Ectodermal cell (in vitro differentiated cells): ENCODE measurements at regions not wholly inside any gene's neighbourhood (a gene's known extent, or its start where the extent isn't known, plus 50 kb on each side); places are given as distances from the start of the nearest gene placed in this dataset.

Experiments
- H3K27ac ChIP-seq: 2 replicates; pipeline ENCODE4 v1.7.0; 2013; ENCODE audit warnings: mild to moderate bottlenecking, low read depth, low read length; ENCODE audit not compliant: insufficient read depth, poor library complexity, severe bottlenecking
- H3K27me3 ChIP-seq: 2 replicates; pipeline ENCODE4 v1.7.0; 2013; ENCODE audit warnings: mild to moderate bottlenecking, low read length; ENCODE audit not compliant: insufficient read depth, control insufficient read depth, poor library complexity, severe bottlenecking
- H3K36me3 ChIP-seq: one replicate; pipeline ENCODE4 v1.7.0; 2013; ENCODE audit warnings: low read length; ENCODE audit not compliant: control insufficient read depth, insufficient read depth
- H3K4me1 ChIP-seq: one replicate; pipeline ENCODE4 v1.7.0; 2013; ENCODE audit warnings: low read length; ENCODE audit not compliant: control insufficient read depth, insufficient read depth
- H3K4me3 ChIP-seq: 2 replicates; pipeline ENCODE4 v1.7.0; 2013; ENCODE audit warnings: low read depth, low read length, control low read depth; ENCODE audit not compliant: insufficient read depth
- H3K9me3 ChIP-seq: 2 replicates; pipeline ENCODE4 v1.7.0; 2013; ENCODE audit warnings: mild to moderate bottlenecking, low read length, moderate library complexity; ENCODE audit not compliant: control insufficient read depth
- WGBS, 2 experiments: methylation state at CpG; one replicate each; pipeline ENCODE4 v1.1.7; 2013; ENCODE audit warnings: missing lambda C conversion rate in 2 of 2; 5-methylcytosine and 5-hydroxymethylcytosine counted together

GRCh38 chr1:216805953-216806352 lies 82.7 kb upstream of the ESRRG start:
- 93 to 100% methylated on average over 1 of the region's 1 CpG for WGBS, 2 experiments
- no peak overlapping the region for H3K4me3 ChIP-seq
- no peak overlapping the region for H3K27ac ChIP-seq
- H3K36me3 ChIP-seq: no peaks in the 10 kb centered on the region
- no peaks in the 10 kb centered on the region for H3K9me3 ChIP-seq
- H3K27me3 ChIP-seq: no peaks in the 10 kb centered on the region
- H3K4me1 ChIP-seq: no peaks in the 10 kb centered on the region

DNA sequence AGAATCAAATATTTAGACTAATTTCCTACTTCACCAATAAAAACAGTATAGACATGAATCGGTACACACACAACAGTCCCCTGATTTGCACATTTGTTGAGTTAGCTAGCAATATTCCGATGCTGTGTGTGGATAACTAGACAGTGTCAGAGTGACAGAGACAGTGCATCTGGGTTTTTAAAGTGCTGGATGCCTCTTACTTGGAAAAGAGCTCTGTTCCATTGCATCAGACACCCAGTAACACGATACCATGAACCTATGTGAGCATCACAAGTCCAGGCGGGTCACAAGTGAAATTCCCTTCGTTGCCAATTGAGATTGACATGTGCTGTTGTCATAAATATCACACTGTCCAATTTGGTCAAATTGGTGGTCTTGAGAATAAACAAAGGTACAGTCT lies 82.0 kb upstream of the ESRRG start:
- Histone ChIP-seq H3K36me3 (no peaks in the 10 kb centered on the region), H3K4me1 (no peaks in the 10 kb centered on the region), H3K27ac (no peak overlapping the region), H3K9me3 (no peaks in the 10 kb centered on the region), H3K4me3 (no peak overlapping the region), H3K27me3 (no peaks in the 10 kb centered on the region)
- WGBS, 2 experiments: 86 to 89% methylated on average over 5 of the region's 5 CpGs

- H3K27me3 ChIP-seq: no peaks in the 10 kb centered on the region
- no peaks in the 10 kb centered on the region for H3K36me3 ChIP-seq
- H3K4me1 ChIP-seq: no peaks in the 10 kb centered on the region
- no peaks in the 10 kb centered on the region for H3K9me3 ChIP-seq
- no peak overlapping the region for H3K27ac ChIP-seq
- 58 to 59% methylated on average over 6 to 7 of the region's 7 CpGs for WGBS, 2 experiments
- H3K4me3 ChIP-seq: no peak overlapping the region
Observed at GRCh38 chr1:216804111-216804510, 80.9 kb upstream of the ESRRG start.

DNA sequence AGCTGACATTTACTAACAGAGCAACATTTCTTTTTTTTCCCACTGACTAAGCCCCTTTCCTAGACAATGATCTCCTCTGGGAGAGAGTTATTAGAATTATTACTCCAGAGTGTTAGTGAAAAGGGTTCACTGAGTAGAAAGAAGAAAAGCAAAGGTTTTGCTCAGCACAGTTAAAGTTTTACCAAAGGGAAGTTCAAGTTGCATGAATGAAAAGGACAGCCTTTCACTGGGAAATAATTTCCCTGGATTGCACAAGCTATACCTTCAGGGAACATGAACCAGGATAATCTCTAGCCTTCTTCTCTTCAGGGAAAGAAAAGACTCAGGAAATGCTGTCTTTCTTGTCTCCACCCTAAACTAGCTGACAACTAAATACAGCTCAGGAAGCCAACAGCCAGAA lies 71.4 kb upstream of the ESRRG start:
- no peaks in the 10 kb centered on the region for H3K36me3 ChIP-seq
- H3K9me3 ChIP-seq: no peaks in the 10 kb centered on the region
- H3K4me1 ChIP-seq: no peaks in the 10 kb centered on the region
- H3K4me3 ChIP-seq: no peak overlapping the region
- H3K27me3 ChIP-seq: no peaks in the 10 kb centered on the region
- H3K27ac ChIP-seq: no peak overlapping the region

DNA sequence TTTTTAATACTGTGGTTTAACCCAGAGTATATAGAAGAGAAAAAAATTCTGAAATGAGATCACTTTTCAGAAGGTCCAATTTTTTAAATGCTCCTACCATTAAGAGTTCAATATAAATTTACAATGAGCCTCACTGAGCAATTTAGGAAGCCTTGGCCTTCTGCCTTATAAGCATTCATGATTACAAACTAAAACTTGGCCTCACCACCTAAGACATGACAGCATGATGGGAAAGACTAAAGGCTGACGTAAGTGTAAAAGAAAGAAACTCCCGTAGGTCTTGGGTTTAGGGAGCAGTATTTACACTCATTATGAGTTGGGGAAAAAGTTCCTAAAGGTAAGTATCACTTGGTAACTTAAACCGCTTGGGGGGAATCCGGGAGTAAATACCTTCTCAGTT lies 70.7 kb upstream of the ESRRG start:
- Histone ChIP-seq H3K9me3 (no peaks in the 10 kb centered on the region), H3K4me1 (no peaks in the 10 kb centered on the region), H3K36me3 (no peaks in the 10 kb centered on the region), H3K4me3 (no peak overlapping the region), H3K27me3 (no peaks in the 10 kb centered on the region), H3K27ac (no peak overlapping the region)
- WGBS, 2 experiments: 91 to 93% methylated on average over 2 to 4 of the region's 4 CpGs

DNA sequence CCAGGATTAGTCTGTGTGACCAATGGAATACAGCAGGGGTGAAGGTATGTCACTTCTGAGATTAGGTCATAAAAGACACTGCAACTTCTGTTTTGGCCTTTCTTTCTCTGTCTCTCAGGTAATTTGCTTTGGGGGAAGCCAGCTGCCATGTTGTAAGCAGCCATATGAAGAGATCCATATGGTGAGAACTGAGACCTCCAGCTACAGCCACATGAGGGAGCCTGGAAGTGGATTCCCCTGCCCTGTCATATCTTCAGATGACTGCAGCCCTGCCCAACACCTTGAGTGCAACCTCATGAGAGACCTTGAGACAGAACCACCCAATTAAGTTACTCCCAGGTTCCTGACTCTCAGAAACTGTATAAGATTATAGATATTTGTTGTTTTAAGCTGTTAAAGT lies 70.1 kb upstream of the ESRRG start:
- no peaks in the 10 kb centered on the region for H3K27me3 ChIP-seq
- no peaks in the 10 kb centered on the region for H3K9me3 ChIP-seq
- H3K27ac ChIP-seq: no peak overlapping the region
- no peaks in the 10 kb centered on the region for H3K4me1 ChIP-seq
- H3K4me3 ChIP-seq: no peak overlapping the region
- H3K36me3 ChIP-seq: no peaks in the 10 kb centered on the region

- Histone ChIP-seq H3K27me3 (no peaks in the 10 kb centered on the region), H3K9me3 (no peaks in the 10 kb centered on the region), H3K4me3 (no peak overlapping the region), H3K4me1 (no peaks in the 10 kb centered on the region), H3K36me3 (no peaks in the 10 kb centered on the region), H3K27ac (no peak overlapping the region)
- 94 to 98% methylated on average over 1 of the region's 1 CpG for WGBS, 2 experiments
Observed at GRCh38 chr1:216788671-216789070, 65.4 kb upstream of the ESRRG start.

DNA sequence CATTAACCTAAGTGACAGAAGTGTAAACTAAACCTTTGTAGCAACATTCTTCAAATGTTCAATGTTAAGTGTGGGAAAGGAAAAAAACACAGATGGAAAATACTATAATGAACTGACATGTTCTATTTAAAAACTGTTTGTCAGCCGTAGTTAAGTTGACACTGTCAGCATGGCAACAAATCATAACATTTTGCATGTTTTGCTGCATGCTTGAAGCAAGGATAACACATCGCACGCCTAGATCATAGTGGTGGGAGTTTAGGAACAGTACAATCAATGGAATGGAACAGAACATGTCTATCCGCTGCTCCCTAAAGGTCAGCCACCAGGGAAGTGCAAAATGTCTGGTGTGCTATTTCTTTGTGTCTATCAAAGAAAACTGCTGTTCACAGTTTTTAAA lies 62.5 kb upstream of the ESRRG start:
- 93 to 95% methylated on average over 4 of the region's 4 CpGs for WGBS, 2 experiments
- no peaks in the 10 kb centered on the region for H3K36me3 ChIP-seq
- H3K4me3 ChIP-seq: no peak overlapping the region
- H3K9me3 ChIP-seq: no peaks in the 10 kb centered on the region
- H3K27me3 ChIP-seq: no peaks in the 10 kb centered on the region
- no peaks in the 10 kb centered on the region for H3K4me1 ChIP-seq
- H3K27ac ChIP-seq: no peak overlapping the region

GRCh38 chr1:216785221-216785620 lies 62.0 kb upstream of the ESRRG start:
- 94 to 95% methylated on average over 3 of the region's 3 CpGs for WGBS, 2 experiments
- Histone ChIP-seq H3K27me3 (no peaks in the 10 kb centered on the region), H3K4me3 (no peak overlapping the region), H3K27ac (no peak overlapping the region), H3K9me3 (no peaks in the 10 kb centered on the region), H3K36me3 (no peaks in the 10 kb centered on the region), H3K4me1 (no peaks in the 10 kb centered on the region)

DNA sequence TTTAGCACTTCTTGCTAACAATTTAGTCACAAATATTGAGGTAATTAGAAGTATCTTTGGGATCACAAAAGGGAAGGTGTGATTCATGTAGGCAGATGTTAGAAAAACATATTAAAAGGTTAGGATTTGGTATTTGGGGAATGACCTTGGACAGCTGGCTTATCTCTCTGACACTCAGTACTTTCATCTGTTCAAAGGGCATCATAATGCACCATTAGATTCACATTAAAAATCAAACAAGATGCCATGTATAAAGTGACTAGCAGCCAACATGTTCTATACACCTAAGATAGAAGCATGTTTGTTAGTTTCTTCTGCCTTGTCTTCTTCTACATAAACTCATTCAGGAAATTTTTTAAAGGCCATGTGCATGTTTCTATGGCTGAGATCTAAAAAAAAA lies 56.5 kb upstream of the ESRRG start:
- no peaks in the 10 kb centered on the region for H3K36me3 ChIP-seq
- no peak overlapping the region for H3K27ac ChIP-seq

DNA sequence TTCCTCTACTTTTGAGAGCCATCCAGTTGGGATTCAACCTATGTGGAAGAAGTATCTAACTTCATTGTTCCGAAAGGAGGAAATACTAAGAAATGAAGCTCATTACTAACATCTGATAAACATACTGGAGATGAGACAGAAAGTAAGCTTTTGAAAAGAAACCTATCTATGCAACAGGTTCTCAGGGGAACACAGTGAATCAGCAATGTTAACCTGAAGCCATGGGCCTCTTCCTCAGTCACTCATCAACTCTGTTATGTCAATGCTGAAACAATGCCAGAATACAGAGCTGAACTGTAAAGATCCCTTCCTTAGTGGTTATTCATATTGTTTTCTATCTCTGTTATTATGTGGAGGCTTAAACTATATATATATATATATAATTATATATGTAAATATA lies 55.5 kb upstream of the ESRRG start:
- no peaks in the 10 kb centered on the region for H3K4me1 ChIP-seq
- H3K27me3 ChIP-seq: no peaks in the 10 kb centered on the region
- H3K4me3 ChIP-seq: no peak overlapping the region
- H3K27ac ChIP-seq: no peak overlapping the region
- H3K36me3 ChIP-seq: no peaks in the 10 kb centered on the region
- WGBS, 2 experiments: 69% methylated on average over 1 of the region's 1 CpG; no CpG with 5 or more reads in 1 of the 2 experiments
- no peaks in the 10 kb centered on the region for H3K9me3 ChIP-seq

More for the DNA sequence above, 56.5 kb upstream of the ESRRG start:
- no peak overlapping the region for H3K4me3 ChIP-seq
- no peaks in the 10 kb centered on the region for H3K27me3 ChIP-seq
- H3K9me3 ChIP-seq: no peaks in the 10 kb centered on the region
- no peaks in the 10 kb centered on the region for H3K4me1 ChIP-seq
